OCI-LY1 (cell line): ENCODE measurements at regions not wholly inside any gene's neighbourhood (a gene's known extent, or its start where the extent isn't known, plus 50 kb on each side); places are given as distances from the start of the nearest gene placed in this dataset.

ENCODE experiments used
- CTCF ChIP-seq: fragments of 200-600 bp; sonication (generic), shearing (Covaris generic); IDR thresholded peaks from 2 replicates; pipeline ENCODE4 v1.5.1; 2017; ENCODE audit warnings: mild to moderate bottlenecking, antibody characterized with exemption, low read length, moderate library complexity, mixed read lengths
- EZH2 ChIP-seq: fragments of 200-600 bp; sonication (generic), shearing (Covaris generic); IDR thresholded peaks from 2 replicates; pipeline ENCODE4 v1.8.0; 2017; ENCODE audit warnings: borderline replicate concordance, mixed run types, mild to moderate bottlenecking, antibody characterized with exemption, low read length, moderate library complexity, mixed read lengths

GRCh38 chr5:42309865-42310264, 113.4 kb upstream of the GHR start:
- TF ChIP-seq CTCF: no peak
- TF ChIP-seq EZH2: no peak
